ENCODE measurements at regions not wholly inside any gene's neighbourhood (a gene's known extent, or its start where the extent isn't known, plus 50 kb on each side); places are given as distances from the start of the nearest gene placed in this dataset.

- no peak for TF ChIP-seq POLR2A (IDR thresholded peaks at IDR 0.05)
- TF ChIP-seq CTCF (IDR thresholded peaks at IDR 0.05), result no peak
Observed at GRCh38 chr1:60427701-60428100, 354.1 kb upstream of the C1orf87 start.

Data from thyroid gland (tissue), 4 donors.